Glutamatergic neuron (in vitro differentiated cells): ENCODE measurements at regions not wholly inside any gene's neighbourhood (a gene's known extent, or its start where the extent isn't known, plus 50 kb on each side); places are given as distances from the start of the nearest gene placed in this dataset.

Experiments used
- DNase-seq: peaks from one replicate; pipeline ENCODE4 v3.0.0; 2022
- H3K27ac Mint-ChIP-seq: one replicate; pipeline ENCODE4 v1.8.0; 2020; ENCODE audit warnings: mild to moderate bottlenecking, mixed read lengths, inconsistent platforms; ENCODE audit not compliant: unreplicated experiment
- H3K27me3 Mint-ChIP-seq: one replicate; pipeline ENCODE4 v1.8.0; 2020; ENCODE audit warnings: mild to moderate bottlenecking, moderate library complexity, mixed read lengths, inconsistent platforms; ENCODE audit not compliant: unreplicated experiment
- H3K36me3 Mint-ChIP-seq: one replicate; pipeline ENCODE4 v1.8.0; 2020; ENCODE audit warnings: mild to moderate bottlenecking, mixed read lengths, inconsistent platforms; ENCODE audit not compliant: unreplicated experiment
- H3K4me1 Mint-ChIP-seq: one replicate; pipeline ENCODE4 v1.8.0; 2020; ENCODE audit warnings: mild to moderate bottlenecking, low read depth, mixed read lengths, inconsistent platforms; ENCODE audit not compliant: unreplicated experiment
- H3K4me3 Mint-ChIP-seq: one replicate; pipeline ENCODE4 v1.8.0; 2020; ENCODE audit warnings: mild to moderate bottlenecking, mixed read lengths, inconsistent platforms; ENCODE audit not compliant: unreplicated experiment
- H3K9me3 Mint-ChIP-seq: one replicate; pipeline ENCODE4 v1.8.0; 2020; ENCODE audit warnings: mild to moderate bottlenecking, moderate library complexity, mixed read lengths, inconsistent platforms; ENCODE audit not compliant: unreplicated experiment
- CTCF ChIP-seq: fragments of 200-600 bp; sonication (generic); IDR thresholded peaks from one replicate; pipeline ENCODE4 v1.5.0; 2021; ENCODE audit not compliant: partially characterized antibody, unreplicated experiment

DNA sequence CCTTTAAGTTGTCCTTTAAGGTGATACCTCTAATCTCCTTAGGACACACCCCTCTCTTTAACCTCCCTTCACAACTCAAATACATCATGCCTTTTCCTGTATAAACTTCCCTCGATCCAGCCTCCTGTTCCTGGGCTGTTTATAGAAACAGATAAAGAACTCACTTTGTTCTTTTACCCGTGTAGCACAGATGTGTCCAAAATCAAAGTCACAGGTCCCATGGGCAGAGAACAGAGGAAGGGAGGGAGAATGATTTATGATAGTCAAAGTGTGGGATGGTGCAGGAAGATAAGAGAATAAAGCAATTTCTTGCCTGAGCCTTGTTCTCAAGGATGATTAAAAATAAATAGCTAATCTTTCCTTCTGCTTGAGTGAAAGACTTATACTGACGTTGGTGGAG, 50.3 kb upstream of the CABCOCO1 start:
- Mint-ChIP-seq H3K27me3 (peaks cover 2% of the 10 kb centered on the region), H3K4me1 (peaks cover 11% of the 10 kb centered on the region), H3K4me3 (no peak overlapping the region), H3K27ac (no peak overlapping the region), H3K36me3 (no peaks in the 10 kb centered on the region), H3K9me3 (no peaks in the 10 kb centered on the region)
- no peak for TF ChIP-seq CTCF
- no peak for DNase-seq

- H3K27ac Mint-ChIP-seq, result no peak overlapping the region
- DNase-seq, result no peak
- peaks cover 11% of the 10 kb centered on the region for H3K4me1 Mint-ChIP-seq
- H3K27me3 Mint-ChIP-seq, result peaks cover 2% of the 10 kb centered on the region
- H3K9me3 Mint-ChIP-seq, result no peaks in the 10 kb centered on the region
- no peaks in the 10 kb centered on the region for H3K36me3 Mint-ChIP-seq
- no peak for TF ChIP-seq CTCF
- H3K4me3 Mint-ChIP-seq, result no peak overlapping the region
These were observed 50.7 kb upstream of the CABCOCO1 start for GRCh38 chr10:61612009-61612408.

DNA sequence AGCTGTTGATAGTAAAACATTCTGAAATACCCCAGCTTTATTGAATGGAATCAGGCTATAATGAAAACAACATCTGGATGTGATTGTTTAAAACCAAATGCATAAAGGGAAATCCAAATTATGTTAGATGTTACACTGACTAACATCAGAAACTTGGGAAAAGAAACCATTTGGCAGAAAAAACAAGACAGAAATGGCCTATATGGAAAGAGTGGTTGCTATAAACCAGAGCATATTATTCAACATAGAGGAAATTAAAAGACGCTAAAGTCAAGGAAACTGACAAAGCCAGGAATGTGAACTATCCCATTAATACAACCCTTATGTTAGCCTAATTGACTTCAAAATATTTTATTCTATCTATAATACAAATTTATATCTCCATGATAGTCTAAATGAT, 53.0 kb upstream of the CABCOCO1 start:
- Mint-ChIP-seq H3K9me3 (no peaks in the 10 kb centered on the region), H3K27ac (no peak overlapping the region), H3K4me1 (peaks cover 11% of the 10 kb centered on the region), H3K4me3 (no peak overlapping the region), H3K27me3 (peaks cover 2% of the 10 kb centered on the region), H3K36me3 (no peaks in the 10 kb centered on the region)
- TF ChIP-seq CTCF, result no peak
- DNase-seq, result no peak

DNA sequence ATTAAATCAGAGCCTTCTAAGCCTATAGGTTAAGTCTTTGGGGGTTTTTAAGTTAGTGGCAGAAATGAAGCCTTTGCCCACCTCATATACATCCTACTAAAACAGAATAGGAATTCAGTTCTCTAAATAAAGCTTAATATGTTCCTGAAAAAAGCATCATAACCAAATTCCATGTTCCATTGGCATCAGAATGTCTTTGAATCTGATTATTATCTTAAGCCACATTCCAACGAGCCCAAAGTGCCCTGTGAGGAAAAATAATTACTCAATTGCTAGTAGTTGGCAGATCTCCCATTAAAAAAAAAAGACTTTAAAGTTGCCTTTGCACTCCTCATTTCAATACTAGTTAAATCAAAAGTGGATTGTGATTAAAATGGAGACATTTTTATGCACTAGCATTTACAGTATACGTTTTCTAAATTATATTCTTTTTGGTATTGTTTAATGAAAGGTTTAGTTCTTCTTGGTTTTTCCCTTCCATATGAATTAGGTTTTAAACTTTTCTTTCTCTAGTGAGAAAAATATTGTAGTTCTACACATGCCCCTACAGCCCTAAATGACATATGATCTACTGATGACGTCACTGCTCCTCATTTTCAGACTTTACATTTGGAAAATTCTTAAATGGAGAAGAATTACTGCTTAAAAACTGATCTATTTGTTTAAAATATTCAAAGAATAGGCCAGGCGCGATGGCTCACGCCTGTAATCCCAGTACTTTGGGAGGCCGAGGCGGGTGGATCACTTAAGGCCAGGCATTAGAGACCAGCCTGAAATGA, 54.3 kb upstream of the CABCOCO1 start:
- Mint-ChIP-seq H3K9me3 (no peaks in the 10 kb centered on the region), H3K4me3 (no peak overlapping the region), H3K4me1 (peaks cover 11% of the 10 kb centered on the region), H3K27me3 (peaks cover 2% of the 10 kb centered on the region), H3K27ac (no peak overlapping the region), H3K36me3 (no peaks in the 10 kb centered on the region)
- no peak for TF ChIP-seq CTCF
- no peak for DNase-seq

- H3K36me3 Mint-ChIP-seq, result no peaks in the 10 kb centered on the region
- DNase-seq, result no peak
- peaks cover 2% of the 10 kb centered on the region for H3K27me3 Mint-ChIP-seq
- H3K27ac Mint-ChIP-seq, result no peak overlapping the region
- no peak overlapping the region for H3K4me3 Mint-ChIP-seq
- no peaks in the 10 kb centered on the region for H3K9me3 Mint-ChIP-seq
- TF ChIP-seq CTCF, result peak; percentile 72
- peaks cover 7% of the 10 kb centered on the region for H3K4me1 Mint-ChIP-seq
These were observed 55.5 kb upstream of the CABCOCO1 start for GRCh38 chr10:61606959-61607907.
